HG03565 (cell line): ENCODE measurements at regions not wholly inside any gene's neighbourhood (a gene's known extent, or its start where the extent isn't known, plus 50 kb on each side); places are given as distances from the start of the nearest gene placed in this dataset.
A peak's percentile ranks its signal among the peaks of the same experiment; 100 is the strongest.

ENCODE experiments used
- ATAC-seq: cut with Tn5 transposase; IDR thresholded peaks from one replicate; pipeline ENCODE4 v1.9.1; 2021; ENCODE audit warnings: mild to moderate bottlenecking, moderate library complexity; ENCODE audit not compliant: unreplicated experiment

- no peak for ATAC-seq
These were observed 166.5 kb upstream of the PPP1R2C start for GRCh38 chrX:42944381-42944998.

- ATAC-seq: no peak
These were observed 168.7 kb upstream of the PPP1R2C start for GRCh38 chrX:42946544-42947194.

- no peak for ATAC-seq
These were observed 171.0 kb upstream of the PPP1R2C start for GRCh38 chrX:42948723-42949657.

GRCh38 chrX:42951747-42952146 is 173.8 kb upstream of the PPP1R2C start:
- ATAC-seq: no peak

GRCh38 chrX:42952621-42953020 is 174.7 kb upstream of the PPP1R2C start:
- ATAC-seq: no peak

- no peak for ATAC-seq
These were observed 176.9 kb upstream of the PPP1R2C start for GRCh38 chrX:42954880-42955279.

GRCh38 chrX:42955349-42955748 is 177.4 kb upstream of the PPP1R2C start:
- peak; percentile 86 for ATAC-seq

- ATAC-seq: no peak
These were observed 189.8 kb upstream of the PPP1R2C start for GRCh38 chrX:42967681-42968300.

- ATAC-seq: no peak
These were observed 195.4 kb upstream of the PPP1R2C start for GRCh38 chrX:42973321-42973720.

- no peak for ATAC-seq
These were observed 197.9 kb upstream of the PPP1R2C start for GRCh38 chrX:42975906-42976305.

- no peak for ATAC-seq
These were observed 198.9 kb upstream of the PPP1R2C start for GRCh38 chrX:42976746-42977366.

GRCh38 chrX:42978655-42979379 is 200.9 kb upstream of the PPP1R2C start:
- ATAC-seq: no peak

- no peak for ATAC-seq
These were observed 210.7 kb upstream of the PPP1R2C start for GRCh38 chrX:42988700-42989099.

- ATAC-seq: no peak
These were observed 214.4 kb upstream of the PPP1R2C start for GRCh38 chrX:42992199-42992943.

- ATAC-seq: no peak
These were observed 218.9 kb upstream of the PPP1R2C start for GRCh38 chrX:42996861-42997260.

- no peak for ATAC-seq
These were observed 222.2 kb upstream of the PPP1R2C start for GRCh38 chrX:43000121-43000520.

- ATAC-seq: peak; percentile 67
These were observed 224.7 kb upstream of the PPP1R2C start for GRCh38 chrX:43002526-43003203.

GRCh38 chrX:43003204-43003565 is 225.2 kb upstream of the PPP1R2C start:
- ATAC-seq: peak; percentile 33

GRCh38 chrX:43003939-43004338 is 226.0 kb upstream of the PPP1R2C start:
- no peak for ATAC-seq
